GM18870 (cell line): ENCODE measurements at regions not wholly inside any gene's neighbourhood (a gene's known extent, or its start where the extent isn't known, plus 50 kb on each side); places are given as distances from the start of the nearest gene placed in this dataset.
"Not testable (repeated sequence)": the region's sequence is repeated elsewhere in the genome, so short reads cannot be mapped to it uniquely, and the experiment has no call there.

Source experiments
- ATAC-seq: cut with Tn5 transposase; IDR thresholded peaks from one replicate; pipeline ENCODE4 v1.9.1; 2021; ENCODE audit warnings: moderate library complexity; ENCODE audit not compliant: unreplicated experiment

- no peak for ATAC-seq
These were observed 61.1 kb downstream of the MAD2L1 start for GRCh38 chr4:120005527-120005926.

- no peak for ATAC-seq
These were observed 61.6 kb downstream of the MAD2L1 start for GRCh38 chr4:120005076-120005475.

- no peak for ATAC-seq
These were observed 62.6 kb downstream of the MAD2L1 start for GRCh38 chr4:120004054-120004453.

GRCh38 chr4:120003193-120003592 is 63.5 kb downstream of the MAD2L1 start:
- no peak for ATAC-seq

- no peak for ATAC-seq
These were observed 64.8 kb downstream of the MAD2L1 start for GRCh38 chr4:120001850-120002249.

GRCh38 chr4:120000591-120001296 is 65.9 kb downstream of the MAD2L1 start:
- ATAC-seq = no peak

- not testable (repeated sequence) for ATAC-seq
These were observed 70.6 kb downstream of the MAD2L1 start for GRCh38 chr4:119996024-119996423.

- ATAC-seq = no peak
These were observed 81.7 kb downstream of the MAD2L1 start for GRCh38 chr4:119984996-119985395.

- no peak for ATAC-seq
These were observed 83.9 kb downstream of the MAD2L1 start for GRCh38 chr4:119982756-119983155.

- ATAC-seq = no peak
These were observed 86.2 kb downstream of the MAD2L1 start for GRCh38 chr4:119980456-119980855.

GRCh38 chr4:119977076-119977940 is 89.3 kb downstream of the MAD2L1 start:
- ATAC-seq = no peak

GRCh38 chr4:119971431-119972084 is 95.1 kb downstream of the MAD2L1 start:
- no peak for ATAC-seq

- ATAC-seq = no peak
These were observed 104.0 kb downstream of the MAD2L1 start for GRCh38 chr4:119962631-119963030.

- no peak for ATAC-seq
These were observed 107.7 kb downstream of the MAD2L1 start for GRCh38 chr4:119958983-119959382.

- ATAC-seq = no peak
These were observed 111.4 kb downstream of the MAD2L1 start for GRCh38 chr4:119955256-119955655.

- not testable (repeated sequence) for ATAC-seq
These were observed 112.2 kb downstream of the MAD2L1 start for GRCh38 chr4:119954487-119954886.

- no peak for ATAC-seq
These were observed 120.3 kb downstream of the MAD2L1 start for GRCh38 chr4:119946359-119946758.

GRCh38 chr4:119942806-119943205 is 123.8 kb downstream of the MAD2L1 start:
- no peak for ATAC-seq

- ATAC-seq = no peak
These were observed 126.1 kb downstream of the MAD2L1 start for GRCh38 chr4:119940557-119940956.

GRCh38 chr4:119939071-119939995 is 127.3 kb downstream of the MAD2L1 start:
- ATAC-seq = no peak

- no peak for ATAC-seq
These were observed 128.9 kb downstream of the MAD2L1 start for GRCh38 chr4:119937746-119938145.
